Stimulated activated naive CD8-positive, alpha-beta T cell treated with anti-CD3 and anti-CD28 coated beads, Interleukin-15, amount 100 ng/mL, for 72 hours (primary cell): ENCODE measurements at regions not wholly inside any gene's neighbourhood (a gene's known extent, or its start where the extent isn't known, plus 50 kb on each side); places are given as distances from the start of the nearest gene placed in this dataset.
A peak's percentile ranks its signal among the peaks of the same experiment; 100 is the strongest.

ENCODE experiments used
- ATAC-seq: fragments of 150-1000 bp; cut with Tn5 transposase; 2 replicates; pipeline ENCODE4 v1.10.0; 2021; ENCODE audit warnings: mild to moderate bottlenecking, moderate library complexity
- DNase-seq, 2 donors: peaks; one replicate each; pipeline ENCODE4 v3.0.0; 2021 to 2022
- H3K27ac Mint-ChIP-seq, 2 donors: one replicate each; pipeline ENCODE4 v1.8.0; 2022; ENCODE audit warnings: mild to moderate bottlenecking in 2 of 2, mixed read lengths in 2 of 2, moderate library complexity in 2 of 2
- H3K27me3 Mint-ChIP-seq: one replicate; pipeline ENCODE4 v1.8.0; 2022; ENCODE audit warnings: mixed read lengths
- H3K4me1 Mint-ChIP-seq: one replicate; pipeline ENCODE4 v1.8.0; 2022; ENCODE audit warnings: mild to moderate bottlenecking, mixed read lengths
- H3K4me3 Mint-ChIP-seq, 2 donors: one replicate each; pipeline ENCODE4 v1.8.0; 2022; ENCODE audit warnings: mild to moderate bottlenecking in 2 of 2, mixed read lengths in 2 of 2, moderate library complexity in 1 of 2
- H3K9me3 Mint-ChIP-seq, 2 donors: one replicate each; pipeline ENCODE4 v1.8.0; 2022; ENCODE audit warnings: mixed read lengths in 2 of 2

DNA sequence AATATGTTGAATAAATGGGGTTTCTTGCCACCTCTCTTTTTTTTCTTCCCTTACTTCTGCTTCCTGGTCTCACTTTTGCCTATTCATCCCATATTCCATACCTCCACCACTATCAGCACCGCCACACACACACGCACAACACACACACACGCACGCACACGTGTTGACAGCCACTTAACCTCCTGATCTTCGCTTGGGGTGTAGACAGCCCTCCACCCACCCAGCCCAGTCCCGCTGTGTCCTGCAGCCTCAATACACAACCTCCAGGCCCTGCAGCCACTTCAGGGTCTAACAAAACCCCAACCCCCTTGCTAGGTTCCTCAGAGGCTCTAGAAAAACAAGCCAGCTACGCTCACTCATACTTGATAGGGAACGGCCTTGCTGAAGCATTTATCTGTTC lies 72.3 kb downstream of the LINC00237 start:
- Mint-ChIP-seq H3K27me3 (peaks cover 32% of the 10 kb centered on the region), H3K4me3 (no peak overlapping the region), H3K9me3 (no peaks in the 10 kb centered on the region), H3K27ac (no peak overlapping the region), H3K4me1 (peaks cover 5% of the 10 kb centered on the region)
- no peak for DNase-seq
- ATAC-seq: no peak

DNA sequence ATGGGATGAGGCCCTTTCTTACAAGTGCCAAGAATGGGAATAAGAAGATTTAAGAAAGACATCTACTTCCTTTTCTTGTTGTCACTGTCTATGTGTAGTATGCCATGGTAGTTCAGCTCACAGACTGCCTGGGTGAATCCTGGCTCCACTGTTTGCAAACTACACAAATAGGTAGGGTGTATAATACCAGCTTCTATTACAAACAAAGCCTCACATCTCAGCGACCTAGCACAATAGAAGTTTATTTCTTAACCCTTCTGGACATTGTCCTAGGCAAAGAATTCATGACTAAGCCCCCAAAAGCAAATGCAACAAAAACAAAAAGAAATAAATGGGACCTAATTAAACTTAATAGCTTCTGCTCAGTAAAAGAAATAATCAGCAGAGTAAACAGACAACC lies 74.5 kb downstream of the LINC00237 start:
- Mint-ChIP-seq H3K4me1 (peaks cover 5% of the 10 kb centered on the region), H3K9me3 (no peaks in the 10 kb centered on the region), H3K27ac (peak overlapping the region in 1 of 2 donors; percentile 52), H3K27me3 (peaks cover 32% of the 10 kb centered on the region), H3K4me3 (no peak overlapping the region)
- ATAC-seq (no peak), DNase-seq (no peak)

DNA sequence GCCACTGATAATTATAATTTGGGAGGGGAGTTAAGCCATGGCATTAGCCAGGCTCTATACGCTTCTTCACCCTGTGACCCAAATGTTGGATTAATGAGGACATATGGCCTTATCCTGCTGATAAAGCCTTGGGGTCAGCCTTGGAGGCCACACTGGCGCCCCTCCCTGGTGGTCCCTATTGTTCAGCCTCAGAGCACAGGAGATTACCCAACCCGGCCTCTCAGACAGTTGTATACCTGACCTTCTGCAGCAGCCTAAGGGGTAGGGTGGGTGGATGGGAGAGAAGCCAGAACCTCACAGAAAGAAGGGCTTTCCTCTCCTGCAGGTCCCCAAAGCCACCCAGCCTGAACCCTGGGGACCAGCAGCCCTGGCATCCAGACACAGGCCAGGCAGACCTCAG lies 76.8 kb downstream of the LINC00237 start:
- no peak overlapping the region for H3K4me3 Mint-ChIP-seq

DNA sequence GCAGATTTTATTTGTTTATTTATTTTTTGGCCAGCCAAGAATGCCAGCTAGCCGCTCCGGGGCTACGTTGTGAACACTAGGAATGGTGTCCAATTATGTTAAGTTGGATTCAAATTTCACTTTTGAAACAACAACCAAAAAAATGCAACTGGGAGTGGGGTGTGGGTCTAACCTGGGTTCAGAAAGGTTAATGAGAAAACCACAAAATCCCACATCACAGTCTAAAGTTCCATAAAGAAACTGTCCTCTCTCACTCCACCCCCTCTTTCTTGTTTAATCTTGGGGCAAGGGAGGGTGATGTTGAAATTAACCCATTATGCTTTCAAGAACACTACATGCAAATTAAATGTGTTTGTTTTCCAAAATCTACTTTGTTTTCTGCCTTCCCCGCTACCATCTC lies 77.2 kb downstream of the LINC00237 start:
- Mint-ChIP-seq H3K9me3 (no peaks in the 10 kb centered on the region), H3K4me3 (no peak overlapping the region), H3K4me1 (peaks cover 5% of the 10 kb centered on the region), H3K27ac (no peak overlapping the region), H3K27me3 (peaks cover 38% of the 10 kb centered on the region)
- ATAC-seq: no peak
- no peak for DNase-seq

More for the DNA sequence above, 76.8 kb downstream of the LINC00237 start:
- DNase-seq: no peak
- H3K27me3 Mint-ChIP-seq: peaks cover 38% of the 10 kb centered on the region
- peaks cover 5% of the 10 kb centered on the region for H3K4me1 Mint-ChIP-seq
- no peak overlapping the region for H3K27ac Mint-ChIP-seq
- no peak for ATAC-seq
- no peaks in the 10 kb centered on the region for H3K9me3 Mint-ChIP-seq

DNA sequence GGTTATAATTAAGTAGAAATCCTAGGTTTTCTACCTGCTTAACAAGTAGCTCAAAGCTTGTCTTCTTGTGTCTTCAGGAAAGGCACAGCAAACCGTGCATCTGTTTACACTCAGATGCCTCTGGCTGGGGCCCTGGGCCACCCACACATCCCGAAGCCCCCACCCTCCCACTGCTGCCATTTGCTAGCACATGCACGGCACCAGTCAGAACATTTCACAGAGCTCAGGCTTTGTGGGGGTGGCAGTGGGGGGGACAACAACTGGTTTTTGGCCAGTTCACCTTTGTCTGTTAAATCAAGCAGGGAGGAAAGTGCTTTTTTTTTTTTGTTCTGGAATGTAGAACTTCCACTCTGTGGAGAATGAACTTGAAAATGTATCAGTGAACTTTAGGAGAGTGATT lies 77.7 kb downstream of the LINC00237 start:
- Mint-ChIP-seq H3K4me3 (no peak overlapping the region), H3K27me3 (peaks cover 38% of the 10 kb centered on the region), H3K27ac (no peak overlapping the region), H3K4me1 (peaks cover 5% of the 10 kb centered on the region), H3K9me3 (no peaks in the 10 kb centered on the region)
- DNase-seq (no peak), ATAC-seq (no peak)

DNA sequence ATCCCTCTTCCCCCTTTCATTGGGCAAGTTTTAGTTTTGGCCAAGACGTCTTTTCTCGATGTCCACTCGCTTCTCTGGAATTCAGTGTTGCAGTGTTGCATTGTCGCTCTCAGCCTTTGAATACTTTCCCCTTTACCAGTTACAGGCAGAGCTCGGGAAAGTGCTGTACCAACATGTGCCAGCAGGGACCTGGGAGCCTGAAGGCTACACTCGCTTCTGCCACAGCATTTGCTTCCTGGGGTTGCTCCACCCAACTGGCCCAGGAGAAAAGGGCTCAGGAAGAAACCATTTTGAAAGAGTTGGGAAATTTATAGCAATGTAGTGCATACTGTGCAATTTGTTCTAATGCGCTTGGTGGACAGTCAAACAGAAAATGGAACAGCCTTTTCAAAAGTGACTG lies 78.6 kb downstream of the LINC00237 start:
- Mint-ChIP-seq H3K9me3 (no peaks in the 10 kb centered on the region), H3K4me3 (no peak overlapping the region), H3K27ac (no peak overlapping the region), H3K27me3 (peaks cover 38% of the 10 kb centered on the region), H3K4me1 (peaks cover 5% of the 10 kb centered on the region)
- DNase-seq (no peak), ATAC-seq (no peak)

DNA sequence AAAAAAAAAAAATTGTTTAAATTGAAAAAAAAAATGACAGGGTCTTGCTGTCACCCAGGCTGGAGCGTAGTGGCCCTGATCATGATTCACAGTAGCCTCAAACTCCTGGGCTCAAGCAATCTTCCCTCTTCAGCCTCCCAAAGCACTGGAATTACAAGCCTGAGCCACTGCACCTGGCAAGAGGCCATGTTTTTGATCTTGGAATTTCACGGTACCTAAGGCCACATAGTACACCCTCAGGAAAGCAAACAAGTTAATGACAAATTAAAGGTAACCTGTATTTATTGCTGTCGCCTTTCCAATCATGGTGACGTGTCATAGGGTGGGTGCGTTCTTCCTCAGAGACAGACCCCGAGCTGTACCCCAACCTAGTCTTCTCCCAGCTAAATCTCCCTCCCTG lies 79.2 kb downstream of the LINC00237 start:
- Mint-ChIP-seq H3K27ac (no peak overlapping the region), H3K9me3 (no peaks in the 10 kb centered on the region), H3K4me3 (no peak overlapping the region), H3K27me3 (peaks cover 37% of the 10 kb centered on the region), H3K4me1 (peaks cover 5% of the 10 kb centered on the region)
- DNase-seq: no peak
- no peak for ATAC-seq

DNA sequence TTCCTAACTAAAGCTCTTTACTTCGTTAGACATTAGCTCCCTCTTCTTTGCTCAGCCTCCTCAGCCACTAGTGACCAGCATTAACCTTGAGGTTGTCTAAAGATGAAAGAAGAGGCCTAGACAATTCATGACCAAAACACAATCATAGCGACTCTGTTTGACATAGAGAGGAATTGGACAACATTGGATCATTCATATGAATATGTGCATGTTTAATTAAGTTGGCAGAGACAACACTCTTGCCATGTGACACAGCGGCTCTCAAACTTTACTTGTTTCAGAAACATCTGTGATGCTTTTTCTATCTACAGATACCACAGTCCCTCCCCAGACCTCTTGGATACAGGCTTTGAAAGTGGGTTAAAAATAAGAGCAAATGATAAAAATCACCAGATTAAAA lies 81.7 kb downstream of the LINC00237 start:
- H3K27ac Mint-ChIP-seq: no peak overlapping the region
- H3K9me3 Mint-ChIP-seq: no peaks in the 10 kb centered on the region
- DNase-seq (no peak), ATAC-seq (no peak)
- peaks cover 10% of the 10 kb centered on the region for H3K4me1 Mint-ChIP-seq
- H3K4me3 Mint-ChIP-seq: no peak overlapping the region
- peaks cover 32% of the 10 kb centered on the region for H3K27me3 Mint-ChIP-seq

DNA sequence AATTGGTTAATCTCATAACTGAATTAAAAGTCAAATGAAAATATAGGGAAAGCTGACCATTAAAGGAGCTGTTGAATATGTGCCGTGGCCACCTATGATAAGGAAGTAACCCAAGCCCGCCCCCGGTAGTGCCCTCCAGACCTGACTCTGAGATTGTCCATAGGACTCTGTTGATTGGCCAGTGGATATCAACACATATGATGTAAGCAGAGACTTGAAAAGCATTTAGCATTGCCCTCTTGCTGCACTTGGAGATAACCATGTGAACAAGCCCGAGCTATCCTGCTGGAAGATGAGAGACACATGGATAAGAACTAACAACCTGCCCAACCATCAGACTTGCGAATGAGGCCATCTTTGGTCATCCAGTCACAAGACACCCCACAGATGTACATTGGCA lies 83.2 kb downstream of the LINC00237 start:
- H3K4me3 Mint-ChIP-seq: no peak overlapping the region
- peaks cover 41% of the 10 kb centered on the region for H3K27me3 Mint-ChIP-seq
- H3K9me3 Mint-ChIP-seq: no peaks in the 10 kb centered on the region
- H3K4me1 Mint-ChIP-seq: peaks cover 6% of the 10 kb centered on the region
- no peak for ATAC-seq
- H3K27ac Mint-ChIP-seq: no peak overlapping the region
- no peak for DNase-seq

DNA sequence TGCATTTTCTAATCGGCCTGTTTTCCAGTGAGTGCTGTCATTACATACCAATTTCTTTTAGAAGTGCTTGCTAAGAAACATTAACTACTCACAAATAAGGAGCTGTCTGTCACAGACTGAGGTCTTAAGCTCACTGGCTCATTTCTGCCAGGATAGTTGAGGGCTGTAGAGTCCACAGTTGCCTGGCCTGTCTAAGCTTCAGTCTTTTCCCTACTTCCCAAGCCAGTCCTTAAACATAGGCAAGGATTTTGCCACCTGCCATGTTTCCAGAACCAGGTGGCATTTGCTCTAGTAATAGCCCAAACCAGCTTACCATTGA lies 84.7 kb downstream of the LINC00237 start:
- no peak overlapping the region for H3K4me3 Mint-ChIP-seq
- H3K9me3 Mint-ChIP-seq: no peaks in the 10 kb centered on the region
- no peak for ATAC-seq
- no peak overlapping the region for H3K27ac Mint-ChIP-seq
- H3K4me1 Mint-ChIP-seq: peaks cover 6% of the 10 kb centered on the region
- no peak for DNase-seq
- peaks cover 52% of the 10 kb centered on the region for H3K27me3 Mint-ChIP-seq

DNA sequence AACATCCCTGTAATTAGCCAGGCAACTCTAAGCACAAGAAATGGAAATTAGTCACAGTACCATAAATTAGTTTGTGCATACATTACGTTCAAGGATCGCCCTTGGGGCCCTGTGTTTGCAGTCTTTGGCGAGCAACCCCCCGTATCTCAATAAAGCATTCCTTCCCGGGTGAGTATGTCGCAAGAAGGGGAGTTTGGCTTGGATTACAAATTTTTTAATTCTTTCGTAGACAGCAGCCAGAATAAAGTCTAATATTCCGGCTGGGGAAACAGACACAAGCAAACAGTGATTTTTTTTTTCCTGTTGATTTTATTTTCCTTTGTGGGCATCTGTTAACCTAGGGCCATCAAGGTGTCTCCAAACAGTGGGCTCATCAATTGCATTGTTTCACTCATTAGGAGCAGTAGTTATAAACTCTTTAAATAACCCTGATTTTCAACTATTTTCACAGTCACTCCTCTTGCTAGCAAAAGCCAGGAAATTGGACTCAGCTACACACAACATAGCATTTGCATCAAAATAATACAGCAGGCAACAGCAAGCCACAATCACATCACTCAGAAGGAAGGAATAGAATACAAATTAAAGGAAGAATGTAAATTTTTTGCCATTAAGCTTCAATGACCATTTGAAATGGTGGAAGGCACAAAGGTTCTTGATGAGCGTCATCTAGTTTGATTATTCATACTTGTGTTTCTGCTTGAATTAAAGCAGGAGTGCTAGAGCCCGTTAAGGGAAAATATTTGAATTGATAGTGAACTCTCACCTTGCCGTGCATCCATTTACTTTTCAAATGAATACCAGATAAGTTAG lies 85.3 kb downstream of the LINC00237 start:
- H3K4me3 Mint-ChIP-seq: no peak overlapping the region

DNA sequence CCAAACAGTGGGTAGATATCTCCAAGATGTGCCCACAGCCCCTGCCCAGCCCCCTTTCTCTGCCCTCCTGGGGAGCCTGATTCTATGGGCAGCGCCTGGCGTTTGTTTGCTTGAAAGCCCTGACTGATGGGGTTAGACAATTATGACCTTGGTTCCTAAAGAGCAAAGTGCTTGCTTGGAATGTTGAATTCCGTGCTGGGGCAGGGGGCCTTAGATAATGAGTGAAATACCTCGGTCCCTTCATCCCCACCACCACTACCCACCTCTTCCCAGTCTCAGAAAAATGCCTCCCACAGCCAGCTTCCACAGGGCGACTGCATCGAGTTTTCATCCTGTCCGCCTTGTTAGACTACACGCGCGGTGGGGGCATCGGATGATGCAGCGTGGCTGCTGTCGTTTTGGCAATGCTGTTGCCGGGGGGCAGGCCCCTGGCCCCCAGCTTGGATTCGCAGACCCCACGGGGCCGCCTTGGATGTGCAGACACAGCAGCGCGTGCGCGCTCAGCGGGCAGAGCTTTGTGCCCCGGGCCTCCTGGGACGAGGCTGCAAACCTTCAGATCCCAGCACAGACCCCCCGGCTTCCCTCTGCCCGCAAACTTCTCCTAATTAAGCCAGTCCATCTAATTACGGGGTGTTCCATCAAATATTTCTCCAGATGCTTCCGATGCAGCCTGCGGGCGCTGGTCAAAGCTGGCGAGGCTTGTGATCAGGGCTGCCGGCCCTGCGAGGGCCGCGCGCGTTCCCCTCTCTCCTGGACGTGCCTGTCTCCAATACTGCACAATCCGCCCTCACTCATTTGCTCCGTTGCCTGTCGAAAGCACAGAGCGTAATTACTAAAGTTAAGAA lies 86.1 kb downstream of the LINC00237 start:
- no peak for DNase-seq
- ATAC-seq: no peak
- Mint-ChIP-seq H3K4me3 (no peak overlapping the region), H3K4me1 (peaks cover 6% of the 10 kb centered on the region), H3K27ac (no peak overlapping the region), H3K27me3 (peaks cover 50% of the 10 kb centered on the region), H3K9me3 (no peaks in the 10 kb centered on the region)

More for the DNA sequence above, 85.3 kb downstream of the LINC00237 start:
- no peaks in the 10 kb centered on the region for H3K9me3 Mint-ChIP-seq
- H3K27me3 Mint-ChIP-seq: peaks cover 52% of the 10 kb centered on the region
- no peak for ATAC-seq
- DNase-seq: no peak
- H3K4me1 Mint-ChIP-seq: peaks cover 6% of the 10 kb centered on the region
- H3K27ac Mint-ChIP-seq: no peak overlapping the region

DNA sequence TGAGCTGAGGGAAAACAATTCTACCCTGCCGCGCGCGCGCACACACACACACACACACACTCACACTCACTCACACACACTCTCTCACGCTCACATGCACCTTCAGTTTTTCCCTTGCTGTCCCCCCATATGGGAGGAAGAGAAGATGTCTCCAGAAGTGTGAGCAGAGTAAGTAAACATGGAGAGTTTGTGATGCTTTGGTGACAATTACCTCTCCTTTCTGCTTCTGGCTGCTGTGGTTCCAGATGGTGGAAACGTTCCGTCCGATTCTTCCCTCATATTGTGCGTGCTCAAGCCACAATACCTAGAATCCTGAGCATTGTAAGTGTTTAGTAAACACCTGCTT lies 86.7 kb downstream of the LINC00237 start:
- no peak for ATAC-seq
- peaks cover 50% of the 10 kb centered on the region for H3K27me3 Mint-ChIP-seq

DNA sequence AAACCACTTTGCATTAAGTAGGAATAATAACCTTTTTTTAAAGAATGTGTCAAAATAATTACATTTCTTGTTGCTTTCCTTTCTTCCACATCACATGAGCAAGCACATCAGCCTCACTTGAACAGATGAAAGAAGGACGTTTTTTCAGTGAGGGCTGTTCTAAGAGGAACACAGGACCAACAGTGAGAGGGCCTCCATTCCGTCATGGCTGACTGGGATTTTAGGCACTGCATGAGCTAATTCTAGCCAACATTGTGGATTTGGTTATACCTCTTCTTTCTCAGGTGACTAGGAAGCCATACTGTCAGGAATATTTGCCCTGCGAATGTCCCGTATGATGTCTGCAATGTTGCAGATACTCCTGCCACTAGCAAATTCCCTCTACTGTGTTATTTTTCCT lies 87.6 kb downstream of the LINC00237 start:
- H3K27ac Mint-ChIP-seq: no peak overlapping the region
- DNase-seq: no peak
- H3K4me3 Mint-ChIP-seq: no peak overlapping the region
- no peaks in the 10 kb centered on the region for H3K9me3 Mint-ChIP-seq
- ATAC-seq: no peak
- H3K4me1 Mint-ChIP-seq: peaks cover 6% of the 10 kb centered on the region
- H3K27me3 Mint-ChIP-seq: peaks cover 50% of the 10 kb centered on the region

More for the DNA sequence above, 86.7 kb downstream of the LINC00237 start:
- DNase-seq: no peak
- no peak overlapping the region for H3K27ac Mint-ChIP-seq
- no peaks in the 10 kb centered on the region for H3K9me3 Mint-ChIP-seq
- no peak overlapping the region for H3K4me3 Mint-ChIP-seq
- peaks cover 6% of the 10 kb centered on the region for H3K4me1 Mint-ChIP-seq

DNA sequence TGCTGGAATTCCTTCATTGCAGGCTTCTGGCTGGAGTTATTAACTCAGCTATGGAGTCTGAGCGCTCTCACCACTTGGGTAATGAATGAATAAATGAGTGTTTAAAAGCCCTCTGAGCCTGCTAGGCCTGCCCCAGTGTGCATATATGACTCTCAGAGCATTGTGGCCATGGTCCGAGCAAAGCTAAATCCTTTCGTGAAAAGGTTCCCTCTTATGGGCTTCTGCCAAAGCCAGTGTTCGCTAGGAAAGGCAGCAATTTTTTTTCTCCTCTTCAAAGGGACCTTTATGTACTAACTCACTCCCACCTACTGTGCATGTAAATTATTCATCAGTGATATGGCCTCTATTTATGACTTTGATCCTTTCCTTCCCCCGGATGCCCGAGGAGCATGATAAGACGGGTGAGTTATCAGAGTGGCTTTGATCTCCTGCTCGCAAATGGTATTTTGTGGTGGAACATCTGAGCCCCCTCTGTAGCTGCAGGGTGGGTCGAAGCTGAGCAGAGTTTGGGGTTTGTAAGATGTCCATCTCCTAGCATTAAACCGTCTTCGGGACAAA lies 88.6 kb downstream of the LINC00237 start:
- H3K4me1 Mint-ChIP-seq: peaks cover 6% of the 10 kb centered on the region
- H3K9me3 Mint-ChIP-seq: no peaks in the 10 kb centered on the region
- ATAC-seq (no peak), DNase-seq (no peak)
- H3K4me3 Mint-ChIP-seq: no peak overlapping the region
- no peak overlapping the region for H3K27ac Mint-ChIP-seq
- peaks cover 59% of the 10 kb centered on the region for H3K27me3 Mint-ChIP-seq

DNA sequence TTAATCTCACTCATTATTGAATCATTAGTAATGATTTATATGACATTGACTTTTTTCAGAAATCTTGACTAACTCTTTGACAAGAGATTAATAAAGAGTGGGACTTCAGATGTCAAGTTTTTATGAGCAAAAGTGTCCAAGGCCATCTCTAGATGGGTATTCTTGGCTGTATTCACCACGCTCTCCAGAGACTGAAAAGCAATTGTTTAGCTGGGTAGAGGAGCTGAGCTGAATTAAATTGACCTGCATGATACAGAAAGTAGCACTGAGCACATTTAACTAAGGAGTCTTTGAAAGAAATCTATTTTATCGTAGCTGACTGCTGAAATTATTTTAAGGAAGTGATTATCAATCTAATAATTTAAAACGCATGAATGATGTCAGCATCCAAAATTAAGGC lies 89.4 kb downstream of the LINC00237 start:
- H3K27ac Mint-ChIP-seq: no peak overlapping the region
- H3K9me3 Mint-ChIP-seq: peaks cover 2 to 8% of the 10 kb centered on the region in 2 donors
- DNase-seq: no peak
- H3K4me3 Mint-ChIP-seq: no peak overlapping the region
- peaks cover 67% of the 10 kb centered on the region for H3K27me3 Mint-ChIP-seq
- ATAC-seq: no peak
- peaks cover 6% of the 10 kb centered on the region for H3K4me1 Mint-ChIP-seq
